ENCODE measurements at regions not wholly inside any gene's neighbourhood (a gene's known extent, or its start where the extent isn't known, plus 50 kb on each side); places are given as distances from the start of the nearest gene placed in this dataset.

- TF ChIP-seq CTCF (conservative IDR thresholded peaks at IDR 0.05; ENCODE audit: low read length) = no peak
- no peak for TF ChIP-seq EZH2phosphoT487 (IDR thresholded peaks at IDR 0.05; ENCODE audit: borderline replicate concordance)
These were observed 199.9 kb downstream of the PCDH7 start for GRCh38 chr4:30920043-30920442.

All from Loucy (cell line).